ENCODE measurements at regions not wholly inside any gene's neighbourhood (a gene's known extent, or its start where the extent isn't known, plus 50 kb on each side); places are given as distances from the start of the nearest gene placed in this dataset.
"Not testable (repeated sequence)": the region's sequence is repeated elsewhere in the genome, so short reads cannot be mapped to it uniquely, and the experiment has no call there.

DNA sequence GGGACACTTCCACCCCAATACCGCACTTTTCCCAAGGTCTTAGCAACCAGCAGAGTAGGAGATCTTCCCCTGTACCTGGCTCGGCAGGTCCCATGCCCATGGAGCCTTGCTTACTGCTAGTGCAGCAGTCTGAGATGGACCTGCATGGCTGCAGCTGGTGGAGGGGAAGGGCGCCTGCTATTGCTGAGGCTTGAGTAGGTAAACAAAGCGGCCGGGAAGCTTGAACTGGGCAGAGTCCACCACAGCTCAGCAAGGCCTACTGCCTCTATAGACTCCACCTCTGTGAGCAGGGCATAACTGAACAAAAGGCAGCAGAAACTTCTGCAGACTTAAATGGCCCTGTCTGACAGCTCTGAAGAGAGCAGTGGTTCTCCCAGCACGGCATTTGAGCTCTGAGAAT lies 90.4 kb upstream of the ADAMTS18 start:
- peak; percentile 97 for ATAC-seq
- TF ChIP-seq RBAK (CRISPR knock-in tag; IDR thresholded peaks at IDR 0.05) (0 out of 2 replicates have a peak, but pooled peaks have one; percentile 27), ZNF292 (CRISPR knock-in tag; IDR thresholded peaks at IDR 0.05; ENCODE audit: borderline replicate concordance, low read depth) (peak; percentile 85; the same call in 1 of the 2 replicates), EED (CRISPR knock-in tag; IDR thresholded peaks at IDR 0.05) (peak; percentile 34; the same call in 1 of the 2 replicates), HNF4A (CRISPR knock-in tag; IDR thresholded peaks at IDR 0.05) (peak; percentile 64), HDAC1 (CRISPR knock-in tag; IDR thresholded peaks at IDR 0.05) (0 out of 2 replicates have a peak, but pooled peaks have one; percentile 24), ZMYM3 (CRISPR knock-in tag; IDR thresholded peaks at IDR 0.05) (peak; percentile 43; the same call in 1 of the 2 replicates), WIZ (CRISPR knock-in tag; IDR thresholded peaks at IDR 0.05) (0 out of 2 replicates have a peak, but pooled peaks have one; percentile 43), FOXA3 (CRISPR knock-in tag; IDR thresholded peaks at IDR 0.05) (peak; percentile 52; the same call in 1 of the 2 replicates), FOXA1 (CRISPR knock-in tag; IDR thresholded peaks at IDR 0.05) (peak; percentile 58)
- TF ChIP-seq, protein P1, sequence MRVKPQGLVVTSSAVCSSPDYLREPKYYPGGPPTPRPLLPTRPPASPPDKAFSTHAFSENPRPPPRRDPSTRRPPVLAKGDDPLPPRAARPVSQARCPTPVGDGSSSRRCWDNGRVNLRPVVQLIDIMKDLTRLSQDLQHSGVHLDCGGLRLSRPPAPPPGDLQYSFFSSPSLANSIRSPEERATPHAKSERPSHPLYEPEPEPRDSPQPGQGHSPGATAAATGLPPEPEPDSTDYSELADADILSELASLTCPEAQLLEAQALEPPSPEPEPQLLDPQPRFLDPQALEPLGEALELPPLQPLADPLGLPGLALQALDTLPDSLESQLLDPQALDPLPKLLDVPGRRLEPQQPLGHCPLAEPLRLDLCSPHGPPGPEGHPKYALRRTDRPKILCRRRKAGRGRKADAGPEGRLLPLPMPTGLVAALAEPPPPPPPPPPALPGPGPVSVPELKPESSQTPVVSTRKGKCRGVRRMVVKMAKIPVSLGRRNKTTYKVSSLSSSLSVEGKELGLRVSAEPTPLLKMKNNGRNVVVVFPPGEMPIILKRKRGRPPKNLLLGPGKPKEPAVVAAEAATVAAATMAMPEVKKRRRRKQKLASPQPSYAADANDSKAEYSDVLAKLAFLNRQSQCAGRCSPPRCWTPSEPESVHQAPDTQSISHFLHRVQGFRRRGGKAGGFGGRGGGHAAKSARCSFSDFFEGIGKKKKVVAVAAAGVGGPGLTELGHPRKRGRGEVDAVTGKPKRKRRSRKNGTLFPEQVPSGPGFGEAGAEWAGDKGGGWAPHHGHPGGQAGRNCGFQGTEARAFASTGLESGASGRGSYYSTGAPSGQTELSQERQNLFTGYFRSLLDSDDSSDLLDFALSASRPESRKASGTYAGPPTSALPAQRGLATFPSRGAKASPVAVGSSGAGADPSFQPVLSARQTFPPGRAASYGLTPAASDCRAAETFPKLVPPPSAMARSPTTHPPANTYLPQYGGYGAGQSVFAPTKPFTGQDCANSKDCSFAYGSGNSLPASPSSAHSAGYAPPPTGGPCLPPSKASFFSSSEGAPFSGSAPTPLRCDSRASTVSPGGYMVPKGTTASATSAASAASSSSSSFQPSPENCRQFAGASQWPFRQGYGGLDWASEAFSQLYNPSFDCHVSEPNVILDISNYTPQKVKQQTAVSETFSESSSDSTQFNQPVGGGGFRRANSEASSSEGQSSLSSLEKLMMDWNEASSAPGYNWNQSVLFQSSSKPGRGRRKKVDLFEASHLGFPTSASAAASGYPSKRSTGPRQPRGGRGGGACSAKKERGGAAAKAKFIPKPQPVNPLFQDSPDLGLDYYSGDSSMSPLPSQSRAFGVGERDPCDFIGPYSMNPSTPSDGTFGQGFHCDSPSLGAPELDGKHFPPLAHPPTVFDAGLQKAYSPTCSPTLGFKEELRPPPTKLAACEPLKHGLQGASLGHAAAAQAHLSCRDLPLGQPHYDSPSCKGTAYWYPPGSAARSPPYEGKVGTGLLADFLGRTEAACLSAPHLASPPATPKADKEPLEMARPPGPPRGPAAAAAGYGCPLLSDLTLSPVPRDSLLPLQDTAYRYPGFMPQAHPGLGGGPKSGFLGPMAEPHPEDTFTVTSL (CRISPR knock-in tag; IDR thresholded peaks at IDR 0.05; ENCODE audit: borderline replicate concordance) = 0 out of 2 replicates have a peak, but pooled peaks have one; percentile 39
- TF ChIP-seq, protein P2, sequence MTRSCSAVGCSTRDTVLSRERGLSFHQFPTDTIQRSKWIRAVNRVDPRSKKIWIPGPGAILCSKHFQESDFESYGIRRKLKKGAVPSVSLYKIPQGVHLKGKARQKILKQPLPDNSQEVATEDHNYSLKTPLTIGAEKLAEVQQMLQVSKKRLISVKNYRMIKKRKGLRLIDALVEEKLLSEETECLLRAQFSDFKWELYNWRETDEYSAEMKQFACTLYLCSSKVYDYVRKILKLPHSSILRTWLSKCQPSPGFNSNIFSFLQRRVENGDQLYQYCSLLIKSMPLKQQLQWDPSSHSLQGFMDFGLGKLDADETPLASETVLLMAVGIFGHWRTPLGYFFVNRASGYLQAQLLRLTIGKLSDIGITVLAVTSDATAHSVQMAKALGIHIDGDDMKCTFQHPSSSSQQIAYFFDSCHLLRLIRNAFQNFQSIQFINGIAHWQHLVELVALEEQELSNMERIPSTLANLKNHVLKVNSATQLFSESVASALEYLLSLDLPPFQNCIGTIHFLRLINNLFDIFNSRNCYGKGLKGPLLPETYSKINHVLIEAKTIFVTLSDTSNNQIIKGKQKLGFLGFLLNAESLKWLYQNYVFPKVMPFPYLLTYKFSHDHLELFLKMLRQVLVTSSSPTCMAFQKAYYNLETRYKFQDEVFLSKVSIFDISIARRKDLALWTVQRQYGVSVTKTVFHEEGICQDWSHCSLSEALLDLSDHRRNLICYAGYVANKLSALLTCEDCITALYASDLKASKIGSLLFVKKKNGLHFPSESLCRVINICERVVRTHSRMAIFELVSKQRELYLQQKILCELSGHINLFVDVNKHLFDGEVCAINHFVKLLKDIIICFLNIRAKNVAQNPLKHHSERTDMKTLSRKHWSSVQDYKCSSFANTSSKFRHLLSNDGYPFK (CRISPR knock-in tag; IDR thresholded peaks at IDR 0.05; ENCODE audit: borderline replicate concordance) = peak; percentile 54; the same call in 1 of the 2 replicates
- TF ChIP-seq, protein P3, sequence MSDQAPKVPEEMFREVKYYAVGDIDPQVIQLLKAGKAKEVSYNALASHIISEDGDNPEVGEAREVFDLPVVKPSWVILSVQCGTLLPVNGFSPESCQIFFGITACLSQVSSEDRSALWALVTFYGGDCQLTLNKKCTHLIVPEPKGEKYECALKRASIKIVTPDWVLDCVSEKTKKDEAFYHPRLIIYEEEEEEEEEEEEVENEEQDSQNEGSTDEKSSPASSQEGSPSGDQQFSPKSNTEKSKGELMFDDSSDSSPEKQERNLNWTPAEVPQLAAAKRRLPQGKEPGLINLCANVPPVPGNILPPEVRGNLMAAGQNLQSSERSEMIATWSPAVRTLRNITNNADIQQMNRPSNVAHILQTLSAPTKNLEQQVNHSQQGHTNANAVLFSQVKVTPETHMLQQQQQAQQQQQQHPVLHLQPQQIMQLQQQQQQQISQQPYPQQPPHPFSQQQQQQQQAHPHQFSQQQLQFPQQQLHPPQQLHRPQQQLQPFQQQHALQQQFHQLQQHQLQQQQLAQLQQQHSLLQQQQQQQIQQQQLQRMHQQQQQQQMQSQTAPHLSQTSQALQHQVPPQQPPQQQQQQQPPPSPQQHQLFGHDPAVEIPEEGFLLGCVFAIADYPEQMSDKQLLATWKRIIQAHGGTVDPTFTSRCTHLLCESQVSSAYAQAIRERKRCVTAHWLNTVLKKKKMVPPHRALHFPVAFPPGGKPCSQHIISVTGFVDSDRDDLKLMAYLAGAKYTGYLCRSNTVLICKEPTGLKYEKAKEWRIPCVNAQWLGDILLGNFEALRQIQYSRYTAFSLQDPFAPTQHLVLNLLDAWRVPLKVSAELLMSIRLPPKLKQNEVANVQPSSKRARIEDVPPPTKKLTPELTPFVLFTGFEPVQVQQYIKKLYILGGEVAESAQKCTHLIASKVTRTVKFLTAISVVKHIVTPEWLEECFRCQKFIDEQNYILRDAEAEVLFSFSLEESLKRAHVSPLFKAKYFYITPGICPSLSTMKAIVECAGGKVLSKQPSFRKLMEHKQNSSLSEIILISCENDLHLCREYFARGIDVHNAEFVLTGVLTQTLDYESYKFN (CRISPR knock-in tag; conservative IDR thresholded peaks at IDR 0.05) = 0 out of 2 replicates have a peak, but pooled peaks have one; percentile 35
- TF ChIP-seq FOXA1 (IDR thresholded peaks at IDR 0.05) = not testable (repeated sequence)

More for the DNA sequence above, 90.4 kb upstream of the ADAMTS18 start:
- H3K27ac ChIP-seq (ENCODE audit: extremely low read length, insufficient read depth, low read length); H2AFZ ChIP-seq (ENCODE audit: low read length); BruUV-seq (replicated peaks); H4K20me1 ChIP-seq (ENCODE audit: insufficient read depth, low read length); FAIRE-seq; POLR2A ChIA-PET; H3K9me3 ChIP-seq (ENCODE audit: low read length); in situ Hi-C loops (cut with HindIII; ENCODE audit: extremely low pct_ligation_motif_present, low pct_unique_long_range_greater_than_20kb); intact Hi-C loops (cut with micrococcal nuclease; ENCODE audit: unreplicated experiment); CTCF ChIA-PET (ENCODE audit: low intra/inter-chr PET ratio, low total read pairs); H3K9ac ChIP-seq (ENCODE audit: insufficient read depth, low read depth, low read length); H3K36me3 ChIP-seq (replicated peaks in 1 of 2; ENCODE audit: control insufficient read depth in 1 of 2, insufficient read depth in 2 of 2, low read length in 2 of 2); H3K79me2 ChIP-seq (ENCODE audit: insufficient read depth, low read length); H3K27me3 ChIP-seq (ENCODE audit: control insufficient read depth in 1 of 2, insufficient read depth in 2 of 2, low read length in 2 of 2): not testable (repeated sequence)
- H3K4me2 ChIP-seq (ENCODE audit: low read depth, low read length) = peak overlapping the region; percentile 70
- H3K4me1 ChIP-seq (ENCODE audit: insufficient read depth, low read length) = peaks cover 11% of the 10 kb centered on the region
- DNase-seq (ENCODE audit: low spot score) = peak; percentile 27
- WGBS (ENCODE audit: low lambda C conversion rate) = 0% methylated on average over 5 of the region's 6 CpGs
- peak overlapping the region in 1 of 3 experiments; percentile 42; a peak in 2 of 6 replicates for H3K4me3 ChIP-seq (replicated peaks in 1 of 3; ENCODE audit: insufficient read depth in 1 of 3, low read depth in 2 of 3, low read length in 3 of 3)

All from HepG2 (cell line).